Suprapubic skin (tissue), 3 donors: ENCODE measurements at regions not wholly inside any gene's neighbourhood (a gene's known extent, or its start where the extent isn't known, plus 50 kb on each side); places are given as distances from the start of the nearest gene placed in this dataset.

Source experiments
- POLR2AphosphoS5 ChIP-seq, 3 donors: sonication (generic); formaldehyde crosslinking; IDR thresholded peaks; one replicate each; pipeline ENCODE4 v1.6.1; 2017; ENCODE audit warnings: antibody characterized with exemption in 3 of 3
- TF ChIP-seq, protein P1 (sequence below), 2 donors: fragments of 200-600 bp in 1 of 2; fragments of 450-650 bp in 1 of 2; sonication (generic) in 1 of 2; IDR thresholded peaks; one replicate each; pipeline ENCODE4 v1.5.1; 2016 to 2019; ENCODE audit warnings: antibody characterized with exemption in 2 of 2, mild to moderate bottlenecking in 1 of 2, moderate library complexity in 1 of 2

DNA sequence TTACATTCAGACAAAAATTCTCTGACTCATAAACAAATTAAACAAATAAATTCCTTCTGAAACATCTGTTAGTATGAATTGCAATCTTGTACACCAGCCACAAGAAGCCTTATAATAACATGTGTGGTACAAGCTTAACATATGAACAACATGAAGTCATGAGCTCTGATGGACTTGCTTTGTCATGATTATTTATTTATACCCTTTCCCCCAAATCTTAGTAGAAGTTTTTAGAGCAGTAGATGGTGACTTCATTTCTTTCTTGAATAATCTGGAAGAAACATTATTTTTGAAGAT lies 633.4 kb downstream of the EPHA3 start:
- TF ChIP-seq, protein P1, sequence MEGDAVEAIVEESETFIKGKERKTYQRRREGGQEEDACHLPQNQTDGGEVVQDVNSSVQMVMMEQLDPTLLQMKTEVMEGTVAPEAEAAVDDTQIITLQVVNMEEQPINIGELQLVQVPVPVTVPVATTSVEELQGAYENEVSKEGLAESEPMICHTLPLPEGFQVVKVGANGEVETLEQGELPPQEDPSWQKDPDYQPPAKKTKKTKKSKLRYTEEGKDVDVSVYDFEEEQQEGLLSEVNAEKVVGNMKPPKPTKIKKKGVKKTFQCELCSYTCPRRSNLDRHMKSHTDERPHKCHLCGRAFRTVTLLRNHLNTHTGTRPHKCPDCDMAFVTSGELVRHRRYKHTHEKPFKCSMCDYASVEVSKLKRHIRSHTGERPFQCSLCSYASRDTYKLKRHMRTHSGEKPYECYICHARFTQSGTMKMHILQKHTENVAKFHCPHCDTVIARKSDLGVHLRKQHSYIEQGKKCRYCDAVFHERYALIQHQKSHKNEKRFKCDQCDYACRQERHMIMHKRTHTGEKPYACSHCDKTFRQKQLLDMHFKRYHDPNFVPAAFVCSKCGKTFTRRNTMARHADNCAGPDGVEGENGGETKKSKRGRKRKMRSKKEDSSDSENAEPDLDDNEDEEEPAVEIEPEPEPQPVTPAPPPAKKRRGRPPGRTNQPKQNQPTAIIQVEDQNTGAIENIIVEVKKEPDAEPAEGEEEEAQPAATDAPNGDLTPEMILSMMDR (IDR thresholded peaks at IDR 0.05): no peak
- no peak for TF ChIP-seq POLR2AphosphoS5 (IDR thresholded peaks at IDR 0.05)
